HCT116 (cell line): ENCODE measurements at regions not wholly inside any gene's neighbourhood (a gene's known extent, or its start where the extent isn't known, plus 50 kb on each side); places are given as distances from the start of the nearest gene placed in this dataset.

Experiments
- ATAC-seq: fragments of 200-7000 bp; cut with Tn5 transposase; 2 replicates; pipeline ENCODE4 v1.9.1; 2020; ENCODE audit warnings: mild to moderate bottlenecking, moderate library complexity
- BruUV-seq: library from RNA; stranded (reverse); fragments of 400-500 nt; replicated peaks from 2 replicates; lab custom pipeline; 2021; lab: Mats Ljungman, UMichigan
- CTCF ChIA-PET: fragments of 300-600 bp; sonication (Branson Sonifier 250); formaldehyde crosslinking; loops from one replicate; lab custom pipeline; 2021; ENCODE audit warnings: antibody characterized with exemption; lab: Charles Lee
- POLR2A ChIA-PET: fragments of 300-600, 350-600 bp; sonication (Branson Sonifier 250); formaldehyde crosslinking; loops from one replicate; lab custom pipeline; 2021; ENCODE audit warnings: antibody characterized with exemption; lab: Charles Lee
- RAD21 ChIA-PET, 2 experiments: fragments of 300-600 bp; sonication (Branson Sonifier 250); formaldehyde crosslinking; loops; one replicate each; lab custom pipeline; 2023; ENCODE audit warnings: low total read pairs in 2 of 2; ENCODE audit not compliant: uncharacterized antibody in 2 of 2, unreplicated experiment in 2 of 2, low non-redundant PET in 1 of 2; lab: Charles Lee
- DNase-seq: peaks from one replicate; pipeline ENCODE4 v3.0.0-alpha.2; 2010; ENCODE audit warnings: low read depth, low spot score
- H2AFZ ChIP-seq: fragments of 200-600 bp; shearing (Covaris generic), sonication (generic); 2 replicates; pipeline ENCODE4 v1.6.1; 2017; ENCODE audit warnings: low read depth, mixed run types, mixed read lengths, antibody characterized with exemption, low read length; ENCODE audit not compliant: poor library complexity, severe bottlenecking
- H3K27ac ChIP-seq: 2 replicates; pipeline ENCODE4 v1.5.1; 2012; ENCODE audit warnings: low read depth, low read length
- H3K27me3 ChIP-seq: fragments of 200-600 bp; sonication (generic); 2 replicates; pipeline ENCODE4 v1.6.1; 2016; ENCODE audit warnings: mixed run types, low read length, mixed read lengths; ENCODE audit not compliant: insufficient read depth
- H3K36me3 ChIP-seq, 2 experiments: fragments of 200-500 bp in 1 of 2; fragments of 200-600 bp in 1 of 2; sonication (Bioruptor generic) in 1 of 2; sonication (generic) in 1 of 2; 2 replicates each; pipeline versions ENCODE4 v1.5.1 to v1.6.1; 2014 to 2016; ENCODE audit warnings: low read length in 2 of 2, inconsistent platforms in 1 of 2, mixed read lengths in 1 of 2, mixed run types in 1 of 2; ENCODE audit not compliant: insufficient read depth in 2 of 2, control insufficient read depth in 1 of 2
- H3K4me1 ChIP-seq, 2 experiments: fragments of 200-600 bp in 1 of 2; sonication (generic) in 1 of 2; 2 replicates each; pipeline versions ENCODE4 v1.5.1 to v1.6.1; 2012 to 2017; ENCODE audit warnings: low read length in 2 of 2, inconsistent platforms in 1 of 2, mild to moderate bottlenecking in 1 of 2, mixed read lengths in 1 of 2, mixed run types in 1 of 2, moderate library complexity in 1 of 2; ENCODE audit not compliant: insufficient read depth in 2 of 2, control insufficient read depth in 1 of 2
- H3K4me2 ChIP-seq: fragments of 200-600 bp; sonication (generic); 2 replicates; pipeline ENCODE4 v1.6.1; 2017; ENCODE audit warnings: mixed run types, low read length, mixed read lengths
- H3K4me3 ChIP-seq, 2 experiments: fragments of 200-600 bp in 1 of 2; sonication (generic) in 1 of 2; replicated peaks in 1 of 2; 2 replicates each; pipeline ENCODE4 v1.5.1; 2011 to 2016; ENCODE audit warnings: low read length in 2 of 2, control low read depth in 1 of 2, low read depth in 1 of 2, mild to moderate bottlenecking in 1 of 2, mixed read lengths in 1 of 2, mixed run types in 1 of 2
- H3K79me2 ChIP-seq: fragments of 200-600 bp; sonication (generic); 2 replicates; pipeline ENCODE4 v1.6.1; 2017; ENCODE audit warnings: mild to moderate bottlenecking, mixed run types, low read length, moderate library complexity, mixed read lengths; ENCODE audit not compliant: insufficient read depth
- H3K9ac ChIP-seq: fragments of 200-600 bp; sonication (generic); 2 replicates; pipeline ENCODE4 v1.6.1; 2016; ENCODE audit warnings: low read length, mixed read lengths
- H3K9me2 ChIP-seq: fragments of 200-600 bp; sonication (generic), shearing (Covaris generic); 2 replicates; pipeline ENCODE4 v1.6.1; 2017; ENCODE audit warnings: mixed run types, mild to moderate bottlenecking, moderate library complexity; ENCODE audit not compliant: insufficient read depth
- H3K9me3 ChIP-seq, 2 experiments: fragments of 200-500 bp in 1 of 2; fragments of 200-600 bp in 1 of 2; sonication (Bioruptor generic) in 1 of 2; sonication (generic) in 1 of 2; 2 replicates each; pipeline ENCODE4 v1.6.1; 2014 to 2017; ENCODE audit warnings: low read length in 2 of 2, mixed read lengths in 2 of 2, inconsistent platforms in 1 of 2, low read depth in 1 of 2, mild to moderate bottlenecking in 1 of 2, mixed run types in 1 of 2, moderate library complexity in 1 of 2; ENCODE audit not compliant: control insufficient read depth in 1 of 2, insufficient read depth in 1 of 2
- H4K20me1 ChIP-seq: fragments of 200-600 bp; sonication (generic), shearing (Covaris generic); 2 replicates; pipeline ENCODE4 v1.6.1; 2017; ENCODE audit warnings: mixed run types, mild to moderate bottlenecking, moderate library complexity; ENCODE audit not compliant: insufficient read depth
- CBX3 ChIP-seq: IDR thresholded peaks from 2 replicates; pipeline ENCODE4 v1.6.1; 2012; ENCODE audit warnings: low read depth
- CEBPB ChIP-seq: IDR thresholded peaks from 2 replicates; pipeline ENCODE4 v1.6.1; 2012; ENCODE audit warnings: low read depth
- CTCF ChIP-seq, 3 experiments: fragments of 200-600 bp in 1 of 3; sonication (generic) in 1 of 3; IDR thresholded peaks in 2 of 3; conservative IDR thresholded peaks in 1 of 3; 2 replicates each; pipeline ENCODE4 v1.5.1; 2012 to 2017; ENCODE audit warnings: low read depth in 2 of 3, low read length in 2 of 3, antibody characterized with exemption in 1 of 3, borderline replicate concordance in 1 of 3, control low read depth in 1 of 3, mild to moderate bottlenecking in 1 of 3, mixed read lengths in 1 of 3, mixed run types in 1 of 3, moderate library complexity in 1 of 3; ENCODE audit not compliant: insufficient read depth in 1 of 3
- EGR1 ChIP-seq: IDR thresholded peaks from 2 replicates; pipeline ENCODE4 v1.6.1; 2012; ENCODE audit warnings: low read depth
- ELF1 ChIP-seq: IDR thresholded peaks from 2 replicates; pipeline ENCODE4 v1.6.1; 2012; ENCODE audit warnings: low read depth, borderline replicate concordance
- EZH2 ChIP-seq: fragments of 200-600 bp; sonication (generic); IDR thresholded peaks from 2 replicates; pipeline ENCODE4 v1.6.1; 2017; ENCODE audit warnings: antibody characterized with exemption, mixed run types
- FOSL1 ChIP-seq: IDR thresholded peaks from 2 replicates; pipeline ENCODE4 v1.6.1; 2012; ENCODE audit warnings: low read depth
- MAX ChIP-seq: IDR thresholded peaks from 2 replicates; pipeline ENCODE4 v1.6.1; 2012
- POLR2A ChIP-seq: IDR thresholded peaks from 2 replicates; pipeline ENCODE4 v1.7.0; 2011; ENCODE audit warnings: borderline replicate concordance; ENCODE audit not compliant: insufficient read depth, insufficient read length; ENCODE audit errors: extremely low read depth
- RAD21 ChIP-seq: IDR thresholded peaks from 2 replicates; pipeline ENCODE4 v1.6.1; 2012; ENCODE audit warnings: low read depth, mild to moderate bottlenecking
- REST ChIP-seq: IDR thresholded peaks from 2 replicates; pipeline ENCODE4 v1.6.1; 2012; ENCODE audit warnings: low read depth
- TCF7L2 ChIP-seq: IDR thresholded peaks from 2 replicates; pipeline ENCODE4 v1.7.0; 2011; ENCODE audit warnings: borderline replicate concordance, inconsistent platforms; ENCODE audit not compliant: insufficient read depth, insufficient read length; ENCODE audit errors: extremely low read depth
- ZNF274 ChIP-seq: fragments of 200-500 bp; sonication (Bioruptor generic); IDR thresholded peaks from 2 replicates; pipeline ENCODE4 v1.6.1; 2014; ENCODE audit warnings: mild to moderate bottlenecking, low read depth, low read length, inconsistent platforms
- intact Hi-C: fragments of 100-400 bp; cut with micrococcal nuclease; formaldehyde crosslinking; loops from 2 replicates; pipeline ENCODE4 v1.10.0; 2022
- TF ChIP-seq, protein P1 (sequence below): IDR thresholded peaks from 2 replicates; pipeline ENCODE4 v1.6.1; 2012
- TF ChIP-seq, protein P2 (sequence below): IDR thresholded peaks from 2 replicates; pipeline ENCODE4 v1.6.1; 2011; ENCODE audit warnings: mild to moderate bottlenecking, low read length, moderate library complexity; ENCODE audit not compliant: insufficient replicate concordance; ENCODE audit errors: extremely low read depth

- POLR2A ChIA-PET = no interaction called here
- CTCF ChIA-PET = no interaction called here
- intact Hi-C loops = no loop called here
- no TSS peak for BruUV-seq
- Histone ChIP-seq H3K9me2 (no peaks in the 10 kb centered on the region), H3K79me2 (no peaks in the 10 kb centered on the region), H3K27ac (no peak overlapping the region), H3K4me2 (no peak overlapping the region), H3K27me3 (no peaks in the 10 kb centered on the region), H3K36me3 (no peaks in the 10 kb centered on the region), H3K9ac (no peak overlapping the region), H3K9me3 (peaks cover 2 to 3% of the 10 kb centered on the region in 2 experiments; a peak in 2 of 4 replicates), H2AFZ (no peak overlapping the region), H3K4me3 (no peak overlapping the region), H3K4me1 (no peaks in the 10 kb centered on the region), H4K20me1 (no peaks in the 10 kb centered on the region)
- RAD21 ChIA-PET = no interaction called here
- DNase-seq (no peak), ATAC-seq (no peak)
- TF ChIP-seq TCF7L2 = no peak
- no peak for TF ChIP-seq CBX3
- TF ChIP-seq CEBPB = no peak
- TF ChIP-seq EZH2 = no peak
- TF ChIP-seq, protein P1, sequence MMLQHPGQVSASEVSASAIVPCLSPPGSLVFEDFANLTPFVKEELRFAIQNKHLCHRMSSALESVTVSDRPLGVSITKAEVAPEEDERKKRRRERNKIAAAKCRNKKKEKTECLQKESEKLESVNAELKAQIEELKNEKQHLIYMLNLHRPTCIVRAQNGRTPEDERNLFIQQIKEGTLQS = no peak
- TF ChIP-seq, protein P2, sequence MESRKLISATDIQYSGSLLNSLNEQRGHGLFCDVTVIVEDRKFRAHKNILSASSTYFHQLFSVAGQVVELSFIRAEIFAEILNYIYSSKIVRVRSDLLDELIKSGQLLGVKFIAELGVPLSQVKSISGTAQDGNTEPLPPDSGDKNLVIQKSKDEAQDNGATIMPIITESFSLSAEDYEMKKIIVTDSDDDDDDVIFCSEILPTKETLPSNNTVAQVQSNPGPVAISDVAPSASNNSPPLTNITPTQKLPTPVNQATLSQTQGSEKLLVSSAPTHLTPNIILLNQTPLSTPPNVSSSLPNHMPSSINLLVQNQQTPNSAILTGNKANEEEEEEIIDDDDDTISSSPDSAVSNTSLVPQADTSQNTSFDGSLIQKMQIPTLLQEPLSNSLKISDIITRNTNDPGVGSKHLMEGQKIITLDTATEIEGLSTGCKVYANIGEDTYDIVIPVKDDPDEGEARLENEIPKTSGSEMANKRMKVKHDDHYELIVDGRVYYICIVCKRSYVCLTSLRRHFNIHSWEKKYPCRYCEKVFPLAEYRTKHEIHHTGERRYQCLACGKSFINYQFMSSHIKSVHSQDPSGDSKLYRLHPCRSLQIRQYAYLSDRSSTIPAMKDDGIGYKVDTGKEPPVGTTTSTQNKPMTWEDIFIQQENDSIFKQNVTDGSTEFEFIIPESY = no peak
- no peak for TF ChIP-seq MAX
- no peak for TF ChIP-seq CTCF (IDR thresholded peaks at IDR 0.05 in 2 of 3, conservative IDR thresholded peaks at IDR 0.05 in 1 of 3; ENCODE audit: borderline replicate concordance in 1 of 3, insufficient read depth in 1 of 3, low read depth in 2 of 3, low read length in 2 of 3)
- TF ChIP-seq ZNF274 = no peak
- no peak for TF ChIP-seq EGR1
- TF ChIP-seq REST = no peak
- no peak for TF ChIP-seq RAD21
- TF ChIP-seq POLR2A = no peak
- TF ChIP-seq FOSL1 = no peak
- no peak for TF ChIP-seq ELF1
Observed at GRCh38 chr20:7716286-7716972, 223.8 kb downstream of the HAO1 start.
